ENCODE measurements at regions not wholly inside any gene's neighbourhood (a gene's known extent, or its start where the extent isn't known, plus 50 kb on each side); places are given as distances from the start of the nearest gene placed in this dataset.
"Not testable (repeated sequence)": the region's sequence is repeated elsewhere in the genome, so short reads cannot be mapped to it uniquely, and the experiment has no call there.

- Histone ChIP-seq H3K36me3 (ENCODE audit: insufficient read depth, low read length) (no peaks in the 10 kb centered on the region), H3K27me3 (ENCODE audit: insufficient read depth, low read length) (no peaks in the 10 kb centered on the region), H3K9me3 (ENCODE audit: insufficient read depth, low read depth, low read length) (no peaks in the 10 kb centered on the region), H3K4me1 (ENCODE audit: insufficient read depth, low read length) (peaks cover 24% of the 10 kb centered on the region), H3K4me3 (ENCODE audit: low read length) (no peak overlapping the region), H3K27ac (ENCODE audit: low read depth, low read length) (no peak overlapping the region), H3K9ac (ENCODE audit: low read depth, low read length) (no peak overlapping the region)
- WGBS = 88% methylated on average over 4 of the region's 5 CpGs
Observed at GRCh38 chr16:13630374-13630773, 289.6 kb upstream of the ERCC4 start.

DNA sequence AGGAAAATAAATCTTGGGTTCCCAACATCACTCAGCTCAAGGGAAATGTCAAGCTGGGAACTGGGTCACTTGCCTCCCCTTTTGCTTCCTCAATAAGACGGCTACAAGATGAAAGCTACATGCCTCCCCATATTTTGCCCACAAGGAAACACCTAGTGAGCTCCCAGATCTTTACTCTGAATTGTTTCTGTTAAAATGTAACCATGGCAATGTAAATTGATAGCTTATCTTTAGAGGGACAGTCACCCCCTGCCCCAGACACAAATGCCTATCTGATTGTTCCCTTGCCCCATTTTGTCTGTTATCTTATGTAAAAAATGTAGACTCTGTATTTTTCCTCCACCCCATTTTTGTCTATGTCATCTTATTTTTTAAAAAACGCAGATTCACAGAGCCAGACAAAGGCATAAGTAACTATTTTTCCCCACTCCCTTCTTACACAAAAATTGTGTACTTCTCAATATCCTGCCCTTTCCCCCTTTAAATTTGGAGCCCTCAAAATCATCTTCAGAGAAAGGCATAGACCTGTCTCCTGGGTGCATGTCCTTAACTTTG, 288.7 kb upstream of the ERCC4 start:
- Histone ChIP-seq H3K27me3 (ENCODE audit: insufficient read depth, low read length) (no peaks in the 10 kb centered on the region), H3K9ac (ENCODE audit: low read depth, low read length) (no peak overlapping the region), H3K4me3 (ENCODE audit: low read length) (no peak overlapping the region), H3K4me1 (ENCODE audit: insufficient read depth, low read length) (peaks cover 24% of the 10 kb centered on the region), H3K36me3 (ENCODE audit: insufficient read depth, low read length) (no peaks in the 10 kb centered on the region), H3K9me3 (ENCODE audit: insufficient read depth, low read depth, low read length) (no peaks in the 10 kb centered on the region), H3K27ac (ENCODE audit: low read depth, low read length) (no peak overlapping the region)
- WGBS = 76% methylated on average over 2 of the region's 2 CpGs

DNA sequence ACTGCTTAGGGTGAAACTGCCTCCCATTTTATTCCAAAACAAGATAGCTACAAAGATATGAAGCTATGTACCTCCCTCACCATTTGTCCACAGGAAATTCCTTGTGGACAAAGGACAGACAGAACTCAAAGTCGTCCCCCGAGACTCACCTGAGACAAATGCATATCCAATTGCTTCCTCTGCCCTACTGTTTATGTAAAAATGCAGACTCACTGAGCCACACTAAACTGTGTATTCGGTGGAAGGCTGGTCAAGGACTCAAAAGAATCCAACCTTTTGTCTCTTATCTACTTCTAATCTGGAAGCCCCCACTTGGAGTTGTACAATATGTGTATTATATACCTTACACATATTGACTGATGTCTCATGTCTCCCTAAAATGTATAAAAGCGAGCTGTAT, 288.0 kb upstream of the ERCC4 start:
- 64% methylated on average over 4 of the region's 4 CpGs for WGBS
- Histone ChIP-seq H3K4me3 (ENCODE audit: low read length) (no peak overlapping the region), H3K27ac (ENCODE audit: low read depth, low read length) (peak overlapping the region; percentile 28; the same call in 1 of the 2 replicates), H3K27me3 (ENCODE audit: insufficient read depth, low read length) (no peaks in the 10 kb centered on the region), H3K4me1 (ENCODE audit: insufficient read depth, low read length) (peaks cover 24% of the 10 kb centered on the region), H3K36me3 (ENCODE audit: insufficient read depth, low read length) (no peaks in the 10 kb centered on the region), H3K9ac (ENCODE audit: low read depth, low read length) (no peak overlapping the region), H3K9me3 (ENCODE audit: insufficient read depth, low read depth, low read length) (no peaks in the 10 kb centered on the region)

DNA sequence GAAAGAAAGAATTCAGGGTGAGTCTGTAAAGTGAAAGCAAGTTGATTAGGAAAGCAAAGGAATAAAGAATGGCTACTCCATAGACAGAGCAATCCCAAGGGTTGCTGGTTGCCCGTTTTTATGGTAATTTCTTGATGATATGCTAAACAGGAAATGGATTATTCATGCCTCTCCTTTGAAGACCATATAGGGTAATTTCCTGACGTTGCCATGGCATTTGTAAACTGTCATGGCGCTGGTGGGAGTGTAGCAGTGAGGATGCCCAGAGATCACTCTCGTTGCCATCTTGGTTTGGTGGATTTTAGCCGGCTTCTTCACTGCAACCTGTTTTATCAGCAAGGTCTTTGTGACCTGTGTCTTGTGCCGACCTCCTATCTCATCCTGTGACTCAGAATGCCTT, 287.4 kb upstream of the ERCC4 start:
- 86% methylated on average over 6 of the region's 6 CpGs for WGBS
- H3K9ac ChIP-seq (ENCODE audit: low read depth, low read length); H3K4me3 ChIP-seq (ENCODE audit: low read length); H3K9me3 ChIP-seq (ENCODE audit: insufficient read depth, low read depth, low read length); H3K36me3 ChIP-seq (ENCODE audit: insufficient read depth, low read length); H3K27me3 ChIP-seq (ENCODE audit: insufficient read depth, low read length): not testable (repeated sequence)
- Histone ChIP-seq H3K4me1 (ENCODE audit: insufficient read depth, low read length) (peaks cover 26% of the 10 kb centered on the region), H3K27ac (ENCODE audit: low read depth, low read length) (peak overlapping the region; percentile 28; the same call in 1 of the 2 replicates)

- Histone ChIP-seq H3K9me3 (ENCODE audit: insufficient read depth, low read depth, low read length) (no peaks in the 10 kb centered on the region), H3K9ac (ENCODE audit: low read depth, low read length) (no peak overlapping the region), H3K4me1 (ENCODE audit: insufficient read depth, low read length) (peaks cover 22% of the 10 kb centered on the region), H3K27ac (ENCODE audit: low read depth, low read length) (peak overlapping the region; percentile 23; the same call in 1 of the 2 replicates), H3K27me3 (ENCODE audit: insufficient read depth, low read length) (no peaks in the 10 kb centered on the region), H3K4me3 (ENCODE audit: low read length) (no peak overlapping the region), H3K36me3 (ENCODE audit: insufficient read depth, low read length) (no peaks in the 10 kb centered on the region)
- 87% methylated on average over 5 of the region's 5 CpGs for WGBS
Observed at GRCh38 chr16:13633391-13633861, 286.5 kb upstream of the ERCC4 start.

DNA sequence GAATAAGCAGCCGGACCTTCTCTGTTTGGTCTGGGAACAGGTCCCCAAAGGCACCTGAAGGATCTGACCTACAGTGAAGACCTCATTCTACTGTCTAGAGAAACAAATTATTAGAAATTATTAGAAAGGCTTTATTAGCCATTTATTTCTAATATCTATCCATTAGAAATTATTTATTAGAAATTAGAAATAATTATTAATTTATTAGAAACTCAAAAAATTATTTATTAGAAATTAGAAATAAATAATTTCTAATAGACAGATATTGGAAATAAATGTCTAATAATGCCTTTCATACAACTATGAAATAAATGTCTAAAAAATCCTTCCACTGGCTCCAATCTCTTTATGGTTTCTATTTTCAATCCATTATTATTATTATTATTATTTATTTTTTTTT, 285.7 kb upstream of the ERCC4 start:
- 77% methylated on average over 1 of the region's 1 CpG for WGBS
- peaks cover 21% of the 10 kb centered on the region for H3K4me1 ChIP-seq (ENCODE audit: insufficient read depth, low read length)

GRCh38 chr16:13634959-13635358, 285.0 kb upstream of the ERCC4 start:
- no peaks in the 10 kb centered on the region for H3K27me3 ChIP-seq (ENCODE audit: insufficient read depth, low read length)
- no peak overlapping the region for H3K4me3 ChIP-seq (ENCODE audit: low read length)
- no peaks in the 10 kb centered on the region for H3K36me3 ChIP-seq (ENCODE audit: insufficient read depth, low read length)
- H3K4me1 ChIP-seq (ENCODE audit: insufficient read depth, low read length) = peaks cover 21% of the 10 kb centered on the region
- no peak overlapping the region for H3K27ac ChIP-seq (ENCODE audit: low read depth, low read length)
- H3K9ac ChIP-seq (ENCODE audit: low read depth, low read length) = no peak overlapping the region
- 88% methylated on average over 6 of the region's 6 CpGs for WGBS
- H3K9me3 ChIP-seq (ENCODE audit: insufficient read depth, low read depth, low read length) = no peaks in the 10 kb centered on the region

More for the DNA sequence above, 285.7 kb upstream of the ERCC4 start:
- H3K36me3 ChIP-seq (ENCODE audit: insufficient read depth, low read length) = no peaks in the 10 kb centered on the region
- H3K27ac ChIP-seq (ENCODE audit: low read depth, low read length) = no peak overlapping the region
- H3K27me3 ChIP-seq (ENCODE audit: insufficient read depth, low read length) = no peaks in the 10 kb centered on the region
- H3K9me3 ChIP-seq (ENCODE audit: insufficient read depth, low read depth, low read length) = no peaks in the 10 kb centered on the region
- no peak overlapping the region for H3K9ac ChIP-seq (ENCODE audit: low read depth, low read length)
- H3K4me3 ChIP-seq (ENCODE audit: low read length) = no peak overlapping the region

DNA sequence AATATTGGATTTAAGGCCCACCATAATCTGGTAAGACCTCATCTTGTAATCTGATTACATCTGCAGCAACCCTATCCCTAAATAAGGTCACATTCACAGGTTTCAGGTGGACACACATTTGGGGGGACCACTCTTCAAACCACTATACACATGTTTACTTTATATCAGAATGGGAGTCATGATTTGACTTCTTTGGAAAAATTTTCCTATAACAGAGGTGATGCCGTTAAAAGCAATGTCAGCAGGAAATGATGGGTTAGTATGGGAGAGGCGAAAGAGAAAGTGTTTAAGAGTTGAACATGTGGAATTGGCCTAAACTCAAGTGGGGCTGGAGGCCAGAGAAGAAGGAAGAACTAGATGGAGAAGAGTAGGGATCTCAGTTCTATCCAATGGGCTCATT, 281.7 kb upstream of the ERCC4 start:
- H3K27ac ChIP-seq (ENCODE audit: low read depth, low read length) = no peak overlapping the region
- H3K27me3 ChIP-seq (ENCODE audit: insufficient read depth, low read length) = no peaks in the 10 kb centered on the region
- no peaks in the 10 kb centered on the region for H3K36me3 ChIP-seq (ENCODE audit: insufficient read depth, low read length)
- H3K9ac ChIP-seq (ENCODE audit: low read depth, low read length) = no peak overlapping the region
- H3K4me3 ChIP-seq (ENCODE audit: low read length) = no peak overlapping the region
- H3K4me1 ChIP-seq (ENCODE audit: insufficient read depth, low read length) = peaks cover 5% of the 10 kb centered on the region; the same call in 1 of the 2 replicates
- WGBS = 96% methylated on average over 2 of the region's 2 CpGs
- no peaks in the 10 kb centered on the region for H3K9me3 ChIP-seq (ENCODE audit: insufficient read depth, low read depth, low read length)

GRCh38 chr16:13643412-13643811, 276.5 kb upstream of the ERCC4 start:
- WGBS = 98% methylated on average over 3 of the region's 3 CpGs
- Histone ChIP-seq H3K9ac (ENCODE audit: low read depth, low read length) (no peak overlapping the region), H3K27ac (ENCODE audit: low read depth, low read length) (no peak overlapping the region), H3K4me3 (ENCODE audit: low read length) (no peak overlapping the region), H3K4me1 (ENCODE audit: insufficient read depth, low read length) (no peaks in the 10 kb centered on the region), H3K36me3 (ENCODE audit: insufficient read depth, low read length) (no peaks in the 10 kb centered on the region), H3K9me3 (ENCODE audit: insufficient read depth, low read depth, low read length) (no peaks in the 10 kb centered on the region), H3K27me3 (ENCODE audit: insufficient read depth, low read length) (no peaks in the 10 kb centered on the region)

DNA sequence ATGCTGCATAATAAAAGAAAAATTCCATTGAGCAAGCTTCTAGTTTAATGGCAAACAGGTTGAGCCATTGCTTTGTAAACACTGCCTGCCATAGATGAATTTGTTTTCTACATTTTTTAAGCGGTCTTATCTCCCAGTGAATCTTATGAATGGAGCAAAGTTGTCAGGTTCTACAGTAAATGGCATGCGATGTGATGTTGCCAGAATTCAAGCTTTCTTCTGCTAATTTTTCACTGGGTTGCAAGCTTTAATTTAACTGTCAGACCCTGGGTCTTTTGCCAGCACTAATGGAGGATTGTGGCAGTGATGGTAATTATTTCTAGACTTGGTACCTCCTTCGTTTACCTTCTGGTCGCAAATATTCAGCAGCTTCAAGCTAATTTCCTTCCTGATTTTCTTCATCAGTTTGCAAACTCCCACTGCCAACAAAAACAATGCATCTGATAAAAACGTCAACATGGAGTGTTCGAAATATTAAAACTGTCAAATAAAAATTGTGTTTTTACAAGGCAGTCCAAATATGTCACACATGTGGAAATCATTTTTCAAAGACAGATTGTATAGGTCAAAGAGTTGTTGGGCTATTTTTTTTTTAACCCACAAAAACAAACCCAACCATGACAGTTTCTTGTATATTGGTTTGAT, 274.2 kb upstream of the ERCC4 start:
- Histone ChIP-seq H3K4me3 (ENCODE audit: low read length) (no peak overlapping the region), H3K9ac (ENCODE audit: low read depth, low read length) (no peak overlapping the region), H3K27me3 (ENCODE audit: insufficient read depth, low read length) (no peaks in the 10 kb centered on the region), H3K36me3 (ENCODE audit: insufficient read depth, low read length) (no peaks in the 10 kb centered on the region), H3K4me1 (ENCODE audit: insufficient read depth, low read length) (no peaks in the 10 kb centered on the region), H3K9me3 (ENCODE audit: insufficient read depth, low read depth, low read length) (no peaks in the 10 kb centered on the region), H3K27ac (ENCODE audit: low read depth, low read length) (no peak overlapping the region)
- 76% methylated on average over 6 of the region's 6 CpGs for WGBS

DNA sequence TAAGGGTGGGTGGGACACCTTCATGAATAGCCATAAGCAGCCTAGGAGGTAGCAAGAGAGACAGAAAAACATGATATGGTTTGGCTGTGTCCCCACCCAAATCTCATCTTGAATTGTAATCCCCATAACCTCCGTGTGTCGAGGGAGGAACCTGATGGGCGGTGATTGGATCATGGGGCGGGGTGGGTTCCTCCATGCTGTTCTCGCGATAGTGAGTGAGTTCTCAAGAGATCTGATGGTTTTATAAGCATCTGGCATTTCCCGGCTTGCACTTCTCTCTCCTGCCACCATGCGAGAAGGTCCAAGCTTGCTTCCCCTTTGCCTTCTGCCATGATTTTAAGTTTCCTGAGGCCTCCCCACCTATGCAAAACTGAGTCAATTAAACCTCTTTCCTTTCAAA, 259.1 kb upstream of the ERCC4 start:
- 95% methylated on average over 8 of the region's 8 CpGs for WGBS

More for the DNA sequence above, 259.1 kb upstream of the ERCC4 start:
- Histone ChIP-seq H3K27me3 (ENCODE audit: insufficient read depth, low read length) (no peaks in the 10 kb centered on the region), H3K9me3 (ENCODE audit: insufficient read depth, low read depth, low read length) (no peaks in the 10 kb centered on the region), H3K27ac (ENCODE audit: low read depth, low read length) (no peak overlapping the region), H3K4me3 (ENCODE audit: low read length) (no peak overlapping the region), H3K4me1 (ENCODE audit: insufficient read depth, low read length) (no peaks in the 10 kb centered on the region), H3K9ac (ENCODE audit: low read depth, low read length) (no peak overlapping the region), H3K36me3 (ENCODE audit: insufficient read depth, low read length) (no peaks in the 10 kb centered on the region)

Measured in HUES64 (cell line).